SH-SY5Y (cell line): ENCODE measurements at regions not wholly inside any gene's neighbourhood (a gene's known extent, or its start where the extent isn't known, plus 50 kb on each side); places are given as distances from the start of the nearest gene placed in this dataset.

Experiments
- GATA2 ChIP-seq: IDR thresholded peaks from 2 replicates; pipeline ENCODE4 v1.6.1; 2011; ENCODE audit warnings: mild to moderate bottlenecking, low read depth, low read length
- GATA3 ChIP-seq: IDR thresholded peaks from 2 replicates; pipeline ENCODE4 v1.6.1; 2011; ENCODE audit warnings: low read depth, mild to moderate bottlenecking, low read length, moderate library complexity

DNA sequence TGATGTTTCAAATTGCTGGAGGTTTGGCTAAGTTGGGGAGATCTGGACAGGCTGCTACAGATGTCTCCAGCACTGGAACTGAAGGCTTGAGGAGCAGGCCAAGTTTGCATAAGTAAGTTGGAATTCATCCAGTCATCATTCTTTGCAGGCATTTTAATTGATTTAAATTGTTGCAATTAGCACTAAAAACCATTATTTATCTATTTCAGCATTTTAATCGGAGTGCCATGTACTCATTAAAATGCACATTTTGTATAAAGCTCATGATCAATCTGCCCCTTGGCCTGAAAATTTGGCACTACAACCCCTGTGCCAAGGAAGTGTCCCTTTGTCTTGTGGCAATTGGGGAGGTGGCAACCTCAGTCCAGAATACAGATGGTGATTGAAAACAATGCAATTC, 320.2 kb downstream of the MAT2B start:
- TF ChIP-seq GATA3 (no peak), GATA2 (no peak)

DNA sequence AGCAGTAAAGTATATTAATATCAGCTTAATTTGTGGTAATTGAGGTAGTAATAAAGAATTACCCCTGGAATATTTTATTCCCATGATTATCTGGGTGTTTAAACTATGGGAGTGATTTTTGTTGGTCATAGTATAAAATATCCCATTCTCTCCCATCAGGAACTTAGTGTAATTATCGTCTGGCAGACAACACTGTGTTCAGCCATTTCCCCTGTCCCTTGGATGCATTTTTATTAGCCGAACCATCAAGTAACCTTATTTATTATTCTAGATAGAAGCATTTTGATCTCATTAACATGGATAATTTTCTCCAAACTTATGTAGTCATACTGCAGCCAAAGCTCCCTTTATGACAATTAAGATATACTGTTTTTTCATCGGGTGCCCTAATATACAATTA, 320.8 kb downstream of the MAT2B start:
- TF ChIP-seq GATA2 (no peak), GATA3 (no peak)

DNA sequence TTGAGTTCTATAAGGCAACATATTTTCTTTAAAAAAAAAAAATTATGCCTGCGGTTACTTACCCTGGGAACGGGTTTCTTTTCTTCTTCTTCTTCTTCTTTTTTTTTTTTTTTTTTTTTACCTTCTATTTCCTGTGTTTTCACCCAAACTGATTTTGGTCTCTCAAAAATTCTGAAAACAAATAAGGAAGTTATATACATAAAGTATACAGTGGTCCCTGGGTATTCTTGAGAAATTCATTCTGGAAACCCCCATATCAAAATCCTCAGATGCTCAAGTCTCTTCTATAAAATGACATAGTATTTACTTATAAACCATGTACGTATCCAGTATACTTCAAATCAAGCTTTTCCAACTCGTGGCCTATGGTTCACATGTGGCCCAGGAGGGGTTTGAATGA, 326.7 kb downstream of the MAT2B start:
- TF ChIP-seq GATA2 (no peak), GATA3 (no peak)

DNA sequence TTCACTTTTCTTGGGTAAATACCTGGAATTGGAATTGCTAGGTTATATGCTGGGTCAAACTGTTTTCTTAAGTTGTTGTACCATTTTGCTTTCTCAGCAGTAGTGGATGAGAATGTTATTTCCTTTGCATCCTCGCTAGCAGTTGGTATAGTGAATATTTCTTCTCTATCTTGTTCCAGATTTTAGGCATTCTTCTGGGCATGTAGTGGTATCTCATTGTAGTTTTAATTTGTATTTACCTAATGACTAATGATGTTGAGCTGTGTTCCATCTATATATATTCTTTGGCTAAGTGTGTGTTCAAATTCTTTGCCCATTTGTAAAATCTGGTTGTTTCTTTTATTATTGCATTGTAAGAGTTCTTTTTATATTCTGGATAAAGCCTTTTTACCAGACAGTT, 333.3 kb downstream of the MAT2B start:
- no peak for TF ChIP-seq GATA2
- no peak for TF ChIP-seq GATA3

DNA sequence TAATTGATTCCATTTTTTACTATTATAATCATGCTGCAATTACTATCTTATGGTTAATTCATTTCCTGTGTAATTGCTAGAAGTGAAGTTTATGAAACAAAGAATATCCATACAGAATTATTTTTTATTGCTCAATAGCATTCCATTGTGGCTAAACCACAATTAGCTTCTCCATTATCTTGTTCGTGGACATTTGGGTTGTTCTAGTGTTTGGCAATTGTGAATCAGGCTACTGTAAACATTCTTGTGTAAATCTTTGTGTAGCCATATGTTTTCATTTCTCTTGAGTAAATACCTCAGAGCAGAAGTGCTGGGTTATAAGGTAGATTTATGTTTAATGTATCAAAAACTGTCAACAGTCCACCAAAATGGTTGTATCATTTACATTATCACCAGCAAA, 341.1 kb downstream of the MAT2B start:
- no peak for TF ChIP-seq GATA3
- TF ChIP-seq GATA2, result no peak

DNA sequence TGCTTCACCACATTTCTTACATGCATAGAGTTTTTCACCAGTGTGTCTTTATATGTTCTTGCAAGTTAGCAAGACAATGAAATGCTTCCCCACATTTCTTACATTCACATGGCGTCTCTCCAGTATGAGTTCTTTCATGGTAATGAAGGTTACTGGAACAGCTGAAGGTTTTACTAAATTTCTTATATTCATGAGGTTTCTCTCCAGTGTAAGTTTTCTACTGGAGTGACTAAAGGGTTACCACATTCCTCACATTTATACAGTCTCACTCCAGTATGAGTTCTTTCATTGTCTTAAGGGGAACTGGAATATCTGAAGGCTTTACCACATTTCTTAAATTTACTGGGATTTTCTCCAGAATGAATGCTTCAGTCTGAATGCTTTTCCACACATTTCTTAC, 350.3 kb downstream of the MAT2B start:
- TF ChIP-seq GATA3 (no peak), GATA2 (no peak)

DNA sequence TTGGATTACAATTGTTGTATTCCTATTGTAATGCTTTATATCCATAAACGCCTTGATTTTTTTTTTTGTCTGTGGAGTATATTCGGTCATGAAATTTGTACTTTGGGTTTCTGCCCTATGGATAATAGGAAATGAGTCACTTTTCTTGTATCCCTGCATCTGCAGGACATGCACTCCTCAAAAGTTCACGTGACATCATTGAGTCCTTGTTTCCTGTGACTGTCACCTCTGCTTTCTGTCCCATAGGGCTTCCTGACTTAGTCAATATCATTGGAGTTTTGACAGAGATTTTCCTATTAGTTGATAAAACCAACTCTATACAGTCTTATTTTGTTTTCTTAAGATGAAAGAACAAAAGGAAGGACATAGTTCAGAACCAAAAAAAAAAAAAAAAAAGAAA, 356.3 kb downstream of the MAT2B start:
- no peak for TF ChIP-seq GATA2
- no peak for TF ChIP-seq GATA3

DNA sequence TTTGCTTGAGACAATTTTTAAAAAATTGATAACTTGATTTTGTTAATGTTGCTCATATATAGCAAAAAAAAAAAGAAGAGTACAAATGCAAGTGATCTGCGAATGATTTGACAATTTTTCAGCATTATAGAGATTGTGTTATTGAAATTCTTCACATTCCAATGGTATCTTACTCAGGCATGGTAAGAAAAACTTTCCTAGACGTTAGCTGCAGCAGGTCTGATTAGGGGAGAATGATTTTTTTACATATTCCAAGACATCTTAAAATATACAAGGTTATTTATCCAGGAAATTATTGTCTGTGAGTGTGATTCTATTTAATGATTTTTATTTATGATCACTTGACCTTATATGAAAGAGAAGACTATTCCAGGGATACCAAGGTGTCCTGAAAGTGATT, 361.9 kb downstream of the MAT2B start:
- TF ChIP-seq GATA3 (no peak), GATA2 (no peak)

DNA sequence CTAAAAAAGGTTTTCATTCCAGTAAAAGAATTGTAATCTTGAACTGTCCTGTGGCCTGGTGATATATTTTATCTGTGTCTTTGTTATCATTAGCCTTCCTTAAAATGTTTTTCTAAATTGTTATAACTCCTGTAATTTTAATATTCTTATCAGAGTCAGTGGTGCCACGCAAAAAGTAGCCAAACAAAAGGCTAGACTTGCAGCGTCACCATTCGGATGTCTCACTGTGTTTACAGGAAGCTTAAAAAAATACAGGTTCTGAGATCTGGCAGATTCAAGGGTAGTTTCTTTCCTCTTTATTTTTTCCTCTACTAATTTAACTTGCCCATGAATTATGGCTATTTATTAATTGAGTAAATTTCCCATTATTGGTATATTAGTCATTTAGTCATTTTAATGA, 362.3 kb downstream of the MAT2B start:
- TF ChIP-seq GATA2 (no peak), GATA3 (no peak)

DNA sequence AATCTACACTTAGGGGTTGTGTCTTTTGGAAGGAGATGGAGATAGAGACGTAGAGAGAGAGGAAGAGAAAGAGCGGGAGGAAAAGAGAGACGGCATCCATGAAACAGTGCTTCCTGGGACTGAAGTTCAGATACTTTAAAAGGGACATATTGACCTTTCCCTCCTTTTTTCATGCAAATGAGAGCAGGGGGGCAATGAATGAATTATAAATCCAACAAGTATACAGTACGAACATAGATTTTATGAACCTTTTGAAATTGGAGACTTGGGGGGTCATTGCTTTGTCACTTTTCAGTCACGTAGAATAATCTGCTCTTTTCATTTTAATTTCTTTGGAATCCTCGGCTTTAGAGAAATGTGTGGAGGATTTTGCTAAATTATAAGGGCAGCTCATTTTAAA, 364.2 kb downstream of the MAT2B start:
- TF ChIP-seq GATA2 (no peak), GATA3 (no peak)

DNA sequence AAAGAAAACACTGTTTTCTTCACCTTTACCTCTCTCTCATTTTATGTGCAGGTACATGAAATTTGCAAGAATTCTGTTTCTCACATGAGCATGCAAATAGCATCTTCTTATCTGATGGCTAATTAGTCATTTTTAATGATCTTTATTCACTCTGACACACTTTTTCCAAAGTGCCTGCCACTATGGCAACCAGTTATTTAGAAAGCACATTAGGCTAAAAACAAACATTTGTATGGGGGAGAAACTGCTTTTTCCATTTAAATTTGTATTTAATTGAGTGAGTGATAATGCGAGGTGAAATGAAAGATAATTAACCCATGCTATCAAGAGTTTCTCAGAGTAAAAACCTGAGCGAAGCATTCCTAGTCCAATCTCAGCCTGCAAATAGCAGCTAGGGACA, 365.0 kb downstream of the MAT2B start:
- TF ChIP-seq GATA3, result no peak
- TF ChIP-seq GATA2, result no peak

DNA sequence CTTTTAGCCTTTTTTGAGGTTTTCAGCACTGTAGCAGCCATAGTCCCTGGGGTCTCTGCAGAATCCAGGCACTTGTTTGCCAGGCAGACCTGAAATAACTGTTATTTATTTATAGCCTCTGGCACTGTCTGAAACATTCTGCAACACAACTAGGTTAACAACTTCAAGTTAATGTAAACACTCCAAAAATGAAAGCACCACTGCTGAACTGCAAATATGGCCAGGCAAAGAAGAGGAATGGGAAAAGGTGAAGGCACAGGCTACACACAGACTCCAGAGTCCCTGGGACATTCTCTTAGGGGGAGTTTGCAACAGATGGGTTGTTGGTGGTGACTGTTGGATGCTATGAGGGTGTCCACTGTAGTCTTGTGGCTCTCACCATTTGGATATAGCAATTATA, 369.0 kb downstream of the MAT2B start:
- TF ChIP-seq GATA2 (no peak), GATA3 (no peak)

DNA sequence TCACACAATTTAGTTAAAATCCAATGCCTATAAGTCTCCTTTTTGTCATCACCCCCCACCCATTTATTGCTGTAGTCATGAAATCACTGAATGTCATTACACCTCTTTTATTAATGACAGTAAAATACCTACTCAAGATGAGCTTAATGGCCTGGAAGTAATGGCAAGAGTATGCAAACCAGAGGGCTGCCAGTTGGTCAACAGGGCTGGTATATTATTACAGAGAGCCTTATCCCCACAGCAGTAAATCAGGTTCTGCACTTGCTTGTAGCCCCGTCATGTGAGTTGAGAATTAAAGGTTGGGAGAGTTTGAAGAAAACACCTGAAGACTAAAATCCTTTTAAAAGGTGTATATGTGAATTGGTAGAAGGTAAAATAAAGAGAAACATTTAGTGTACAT, 372.4 kb downstream of the MAT2B start:
- no peak for TF ChIP-seq GATA2
- no peak for TF ChIP-seq GATA3

DNA sequence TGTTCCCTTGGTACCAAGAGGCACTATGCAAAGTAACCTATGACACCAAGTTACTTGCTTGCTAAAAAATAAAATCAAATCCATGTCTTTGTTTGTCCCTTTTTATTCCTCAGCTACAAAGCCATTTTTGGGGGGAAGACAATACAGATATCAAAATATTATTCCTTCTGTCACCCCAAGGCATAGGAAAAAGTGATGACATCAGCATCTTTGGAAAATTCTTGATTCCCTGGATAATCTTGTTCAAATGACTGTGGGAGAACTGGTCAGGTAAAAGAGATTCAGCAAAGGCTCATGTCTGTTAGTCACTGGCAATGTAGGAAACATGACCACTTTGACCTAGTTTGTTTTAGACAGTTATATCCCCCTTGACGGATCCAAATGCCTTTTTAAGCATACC, 373.1 kb downstream of the MAT2B start:
- TF ChIP-seq GATA3, result no peak
- no peak for TF ChIP-seq GATA2

DNA sequence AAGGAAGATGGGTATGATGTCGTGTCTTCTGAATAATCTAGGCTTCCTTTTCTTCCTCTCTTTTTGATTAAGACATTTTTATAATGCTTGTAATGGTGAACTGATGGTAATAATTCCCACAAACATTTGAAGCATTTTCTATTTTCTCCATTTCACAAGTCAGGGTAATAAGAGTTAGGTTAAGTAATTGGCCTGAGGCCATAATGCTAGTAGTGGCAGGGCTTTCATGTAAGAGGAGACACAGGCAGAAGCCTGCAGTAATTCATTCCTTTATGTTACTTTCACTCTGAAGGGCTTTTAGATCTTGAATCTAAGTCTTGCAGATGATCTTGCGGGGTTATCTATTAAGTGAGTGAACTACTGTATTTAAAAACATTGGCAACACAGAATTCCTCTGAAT, 374.9 kb downstream of the MAT2B start:
- TF ChIP-seq GATA3, result no peak
- no peak for TF ChIP-seq GATA2

DNA sequence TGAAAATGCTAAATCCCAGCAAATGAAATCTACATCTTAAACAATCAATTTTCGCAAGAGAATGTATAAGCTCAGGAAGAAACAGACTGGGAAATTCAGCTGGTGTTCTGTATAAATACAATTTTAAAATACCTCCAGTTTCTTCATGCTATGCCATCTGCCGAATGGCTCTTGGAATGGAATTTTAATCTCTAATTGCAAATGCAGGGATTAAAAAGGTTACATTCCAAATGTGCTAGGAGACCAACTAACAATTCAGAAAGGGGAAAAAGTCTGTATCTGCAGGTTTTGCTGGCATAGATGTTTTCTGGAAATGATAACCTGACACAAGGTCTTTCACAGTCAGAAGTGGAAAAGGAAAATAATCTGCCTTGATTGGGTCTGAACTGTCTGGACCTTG, 379.7 kb downstream of the MAT2B start:
- TF ChIP-seq GATA3, result no peak
- no peak for TF ChIP-seq GATA2
